HG02885 (cell line): ENCODE measurements at regions not wholly inside any gene's neighbourhood (a gene's known extent, or its start where the extent isn't known, plus 50 kb on each side); places are given as distances from the start of the nearest gene placed in this dataset.

Experiments used
- ATAC-seq: cut with Tn5 transposase; IDR thresholded peaks from one replicate; pipeline ENCODE4 v1.9.1; 2021; ENCODE audit warnings: mild to moderate bottlenecking; ENCODE audit not compliant: unreplicated experiment, poor library complexity

DNA sequence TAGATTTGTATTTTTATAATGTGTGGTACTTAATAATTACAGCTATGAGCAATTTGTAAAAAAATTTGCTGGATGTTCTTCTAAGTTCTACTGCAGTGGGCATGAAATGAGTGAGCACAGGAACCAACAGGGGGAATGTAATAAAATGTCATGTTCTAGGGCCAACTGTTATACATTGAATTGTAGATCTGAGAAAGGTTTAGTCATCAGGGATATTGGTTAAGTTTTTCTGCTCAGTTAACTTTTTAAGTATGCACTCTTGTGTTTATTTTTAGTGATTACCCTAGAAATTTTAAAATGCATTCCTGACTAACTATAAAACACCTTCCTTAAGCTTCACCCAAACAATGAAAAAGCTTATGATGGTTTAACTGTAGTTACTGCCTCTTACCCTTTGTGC, 101.8 kb downstream of the CAND1 start:
- no peak for ATAC-seq

DNA sequence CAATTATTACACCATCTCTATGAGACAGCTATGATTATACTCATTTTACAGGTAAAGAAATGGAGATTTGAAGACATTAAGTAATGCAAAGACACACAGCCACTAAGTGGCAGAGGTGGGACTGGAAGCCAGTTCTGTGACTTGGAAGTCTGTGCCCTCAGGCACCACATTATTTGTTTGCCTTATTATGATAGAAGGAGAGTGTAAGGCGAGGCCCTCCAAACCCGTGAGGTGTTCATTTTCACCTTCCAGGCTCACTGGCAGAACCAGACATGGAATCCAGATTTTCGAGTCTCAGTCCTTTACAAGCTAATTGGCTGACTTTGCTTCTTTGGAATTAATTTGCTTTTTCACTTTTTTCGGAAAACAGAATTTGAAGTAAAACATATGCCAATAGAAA, 107.9 kb downstream of the CAND1 start:
- ATAC-seq: no peak

GRCh38 chr12:67377541-67377940, 108.4 kb downstream of the CAND1 start:
- no peak for ATAC-seq

DNA sequence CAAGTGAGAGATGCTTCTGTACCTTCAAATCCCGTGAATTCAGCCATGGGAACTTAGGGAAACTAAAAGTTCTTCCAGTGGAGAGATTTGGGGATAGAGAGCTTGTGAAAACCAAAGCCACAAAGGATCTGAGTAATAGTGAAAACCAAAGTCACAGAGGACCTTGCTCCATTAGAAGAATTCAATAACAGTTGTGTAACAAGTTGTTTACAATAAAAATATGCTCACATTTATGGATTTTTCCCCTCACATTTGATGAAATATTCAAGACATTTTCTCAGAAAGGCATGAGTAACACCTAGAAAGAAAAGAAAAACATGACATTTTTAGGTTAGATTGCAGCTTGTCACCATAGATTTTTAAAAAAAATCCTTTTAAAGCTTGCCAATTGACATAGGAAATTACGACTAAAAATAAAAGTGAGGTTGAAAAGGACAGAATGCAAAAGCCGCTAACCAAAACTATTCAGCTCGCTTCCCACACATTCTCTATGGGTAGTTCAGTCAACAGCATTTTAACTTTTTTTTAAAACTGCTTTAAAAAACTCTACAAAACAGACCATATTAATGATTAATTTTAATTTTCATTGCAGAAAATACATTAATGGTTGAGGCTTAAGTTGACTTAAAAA, 113.2 kb downstream of the CAND1 start:
- ATAC-seq: peak; percentile 38

DNA sequence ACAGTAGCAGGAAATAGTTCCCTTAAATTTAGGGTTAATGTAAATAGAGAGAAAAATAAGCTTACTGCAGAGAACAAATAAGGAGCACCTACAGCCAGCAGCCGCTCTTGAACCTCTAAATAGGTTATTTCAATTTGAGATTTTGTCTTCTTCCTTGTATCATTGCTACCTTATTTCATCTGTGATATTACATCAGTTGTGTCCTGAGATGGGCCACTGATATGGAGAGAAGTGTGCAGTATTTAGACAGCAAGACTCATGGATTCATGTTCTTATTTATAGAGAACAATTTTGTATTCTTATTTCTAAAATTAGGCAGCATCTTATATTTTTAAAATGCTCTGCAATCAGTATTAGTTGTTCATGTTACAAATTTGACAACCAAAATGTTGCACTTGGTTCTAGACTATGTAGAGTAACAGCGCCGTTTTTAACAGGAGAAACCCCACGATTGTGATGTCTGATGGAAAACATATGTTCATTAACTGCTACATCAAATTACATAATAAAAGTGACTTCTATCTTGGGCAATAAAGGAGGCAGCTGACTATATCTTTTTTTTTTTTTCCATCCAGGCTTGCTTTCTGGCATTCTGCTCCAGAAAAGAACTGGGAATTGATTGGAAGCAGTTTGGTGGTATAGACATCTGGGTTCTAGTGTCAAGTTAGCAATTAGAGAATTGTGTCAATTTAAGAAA, 117.9 kb downstream of the CAND1 start:
- no peak for ATAC-seq

GRCh38 chr12:67388331-67389138, 119.4 kb downstream of the CAND1 start:
- ATAC-seq: no peak

GRCh38 chr12:67390273-67390672, 121.1 kb downstream of the CAND1 start:
- ATAC-seq: no peak

GRCh38 chr12:67391034-67391433, 121.9 kb downstream of the CAND1 start:
- no peak for ATAC-seq

GRCh38 chr12:67391656-67392055, 122.5 kb downstream of the CAND1 start:
- ATAC-seq: no peak

GRCh38 chr12:67394550-67394949, 125.4 kb downstream of the CAND1 start:
- ATAC-seq: no peak

DNA sequence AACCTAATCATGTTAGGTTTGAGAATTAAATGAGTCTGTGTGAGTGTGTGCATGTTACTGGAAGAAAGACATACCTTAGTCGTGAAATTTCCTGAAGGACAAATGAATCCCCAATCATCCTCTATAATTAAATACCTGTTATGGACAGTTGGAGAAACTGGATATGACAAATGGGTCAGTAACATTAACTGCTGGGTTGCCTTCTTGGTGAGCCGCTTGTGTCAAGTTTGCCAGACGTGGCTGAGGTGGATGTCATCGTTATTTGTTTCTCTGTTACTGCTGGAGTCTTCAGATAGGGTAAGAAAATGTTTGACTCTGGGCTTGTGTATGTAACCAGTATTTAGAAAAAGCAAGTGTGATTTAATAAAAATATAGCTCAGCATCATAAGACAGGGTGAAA, 131.6 kb downstream of the CAND1 start:
- ATAC-seq: no peak

- ATAC-seq: no peak
These were observed 141.1 kb downstream of the CAND1 start for GRCh38 chr12:67410246-67410645.

DNA sequence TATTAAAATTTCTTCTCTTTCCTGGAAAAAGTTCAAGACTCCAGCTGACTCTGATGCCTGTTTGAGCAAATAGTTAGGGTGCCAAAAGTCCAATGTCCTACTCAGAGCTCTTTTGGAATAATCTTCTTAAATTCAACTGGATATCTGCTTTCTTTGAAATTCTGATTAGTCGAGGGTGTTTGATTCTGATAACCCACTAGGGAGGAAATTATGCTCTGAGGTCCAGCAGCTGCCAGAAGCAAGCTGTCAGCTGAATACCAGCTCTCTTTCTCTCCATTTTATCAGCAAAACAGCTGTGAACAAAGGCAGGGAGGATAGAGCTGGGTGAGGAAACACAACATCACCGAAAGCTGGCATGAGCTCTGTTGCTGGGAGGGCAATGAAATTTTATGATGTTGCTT, 141.5 kb downstream of the CAND1 start:
- no peak for ATAC-seq

GRCh38 chr12:67411562-67411961, 142.4 kb downstream of the CAND1 start:
- no peak for ATAC-seq

GRCh38 chr12:67413577-67413976, 144.4 kb downstream of the CAND1 start:
- ATAC-seq: no peak

- ATAC-seq: no peak
These were observed 145.0 kb downstream of the CAND1 start for GRCh38 chr12:67414011-67414715.

DNA sequence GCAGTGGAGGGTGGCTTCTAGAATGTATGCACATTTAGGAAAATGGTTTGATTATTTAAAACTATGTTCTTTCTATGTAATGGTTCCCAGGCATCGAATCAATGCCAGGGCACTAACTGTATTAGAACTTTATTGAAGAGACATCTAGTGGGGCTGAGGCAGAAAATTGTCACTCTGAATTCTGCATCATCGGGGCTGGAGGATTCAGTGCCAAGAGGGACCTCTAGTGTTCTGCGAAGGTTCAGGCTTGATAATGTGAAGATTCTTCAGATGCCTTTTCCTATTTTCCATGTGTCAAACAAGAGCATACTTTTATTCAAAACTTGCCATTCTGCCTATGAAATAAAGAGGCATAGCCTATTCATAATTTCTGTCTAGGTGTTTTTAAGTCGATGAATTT, 146.3 kb downstream of the CAND1 start:
- ATAC-seq: no peak

DNA sequence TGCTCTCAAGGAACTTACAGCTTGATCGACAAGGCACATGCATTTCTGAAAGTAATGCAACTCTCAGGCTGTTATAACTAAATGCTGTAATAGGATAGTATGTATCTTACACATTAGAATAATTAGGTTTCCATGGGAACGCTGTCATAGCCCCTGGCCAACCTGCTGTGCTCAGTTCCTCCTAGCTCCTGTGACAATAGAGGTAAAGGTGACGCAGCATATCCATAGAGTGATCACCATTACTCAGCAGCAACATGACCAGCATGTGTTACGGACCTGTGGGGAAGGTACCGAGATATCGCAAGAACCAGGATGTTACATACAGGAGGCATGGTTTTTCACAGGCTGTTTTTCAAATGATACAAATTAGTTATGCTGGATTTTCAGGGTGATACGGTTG, 150.7 kb downstream of the CAND1 start:
- ATAC-seq: no peak

DNA sequence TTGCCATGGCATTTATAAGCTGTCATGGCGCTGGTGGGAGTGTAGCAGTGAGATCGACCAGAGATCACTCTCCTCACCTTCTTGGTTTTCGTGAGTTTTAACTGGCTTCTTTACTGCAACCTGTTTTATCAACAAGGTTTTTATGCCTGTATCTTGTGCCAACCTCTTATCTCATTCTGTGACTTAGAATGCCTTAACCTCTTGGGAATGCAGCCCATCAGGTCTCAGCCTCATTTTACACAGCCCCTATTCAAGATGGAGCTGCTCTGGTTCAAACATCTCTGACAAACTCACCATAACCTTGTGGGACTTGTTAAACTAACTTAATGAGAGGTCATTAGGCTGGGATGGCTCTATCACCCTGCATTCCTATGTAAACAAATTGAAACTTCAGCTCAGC, 151.3 kb downstream of the CAND1 start:
- ATAC-seq: no peak

DNA sequence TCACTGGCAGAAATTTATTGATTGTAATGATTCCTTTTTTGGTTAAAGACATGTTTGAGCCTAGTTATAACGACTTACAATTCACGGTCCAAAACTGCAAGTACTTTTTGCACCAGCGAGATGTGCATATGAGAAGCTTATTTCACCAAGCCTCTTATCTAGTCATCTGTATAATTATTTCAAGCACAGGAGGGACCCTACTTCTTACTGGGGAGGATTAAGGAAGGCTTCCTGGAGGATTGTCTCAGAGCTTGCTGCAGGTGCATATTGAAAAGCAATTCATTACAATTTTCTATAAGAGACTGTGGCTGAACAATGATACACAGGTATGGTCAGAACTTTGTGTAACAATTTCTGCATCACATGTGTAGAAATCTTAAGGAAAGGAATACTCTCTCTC, 152.9 kb downstream of the CAND1 start:
- no peak for ATAC-seq

GRCh38 chr12:67424784-67425183, 155.6 kb downstream of the CAND1 start:
- no peak for ATAC-seq
